ENCODE measurements at regions not wholly inside any gene's neighbourhood (a gene's known extent, or its start where the extent isn't known, plus 50 kb on each side); places are given as distances from the start of the nearest gene placed in this dataset.
"Not testable (repeated sequence)": the region's sequence is repeated elsewhere in the genome, so short reads cannot be mapped to it uniquely, and the experiment has no call there.

DNA sequence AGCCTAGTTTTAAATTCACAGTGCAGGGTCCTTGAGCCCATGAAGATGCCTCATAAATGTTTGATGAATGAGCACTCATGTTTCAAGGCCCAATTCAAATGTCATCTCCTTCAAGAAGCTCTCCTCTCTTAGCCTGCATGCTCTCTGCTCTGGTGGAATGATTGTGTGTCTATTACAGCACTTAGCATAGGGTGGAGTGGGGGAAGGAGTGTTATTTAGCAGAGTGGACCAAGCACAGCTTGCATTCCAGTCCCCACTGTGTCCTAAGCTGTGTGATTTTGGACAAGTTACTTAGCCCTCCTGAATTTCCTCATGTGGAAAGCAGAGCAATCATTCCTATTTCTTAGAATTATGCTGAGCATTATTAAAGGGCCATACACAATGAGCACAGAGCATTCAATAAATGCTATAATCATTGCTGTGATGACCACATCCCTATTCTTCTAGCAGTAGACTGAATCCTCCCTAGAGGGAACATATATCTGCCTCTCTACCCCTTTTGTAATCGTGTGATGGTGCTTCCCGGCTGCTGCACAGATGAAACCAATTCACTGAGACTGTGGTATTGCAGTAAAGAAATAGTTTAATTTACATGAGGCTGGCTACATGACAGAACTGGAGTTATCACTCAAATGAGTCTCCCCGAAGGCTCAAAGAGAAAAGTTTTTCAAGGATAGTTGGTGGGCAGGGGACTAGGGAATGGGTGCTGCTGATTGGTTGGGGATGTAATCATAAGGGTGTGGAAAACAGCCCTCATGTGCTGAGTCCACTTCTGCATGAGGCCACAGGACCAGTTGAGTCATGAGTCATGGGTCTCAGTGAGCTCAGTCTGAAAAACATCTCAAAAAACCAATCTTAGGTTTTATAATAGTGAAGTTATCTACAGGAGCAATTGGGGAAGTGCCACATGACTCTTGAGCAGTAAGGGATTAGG lies 173.4 kb upstream of the NDUFV2 start:
- ChIA-PET POLR2A (no interaction called here), CTCF (no interaction called here)
- no peak for DNase-seq (ENCODE audit: extremely low spot score)
- no peak for TF ChIP-seq ZNF384 (IDR thresholded peaks at IDR 0.05)
- no peak for TF ChIP-seq LEF1 (IDR thresholded peaks at IDR 0.05; ENCODE audit: borderline replicate concordance)
- no peak for TF ChIP-seq HDGF (IDR thresholded peaks at IDR 0.05; ENCODE audit: borderline replicate concordance)
- TF ChIP-seq TARDBP (IDR thresholded peaks at IDR 0.05), result no peak
- TF ChIP-seq ELF4 (IDR thresholded peaks at IDR 0.05), result no peak

DNA sequence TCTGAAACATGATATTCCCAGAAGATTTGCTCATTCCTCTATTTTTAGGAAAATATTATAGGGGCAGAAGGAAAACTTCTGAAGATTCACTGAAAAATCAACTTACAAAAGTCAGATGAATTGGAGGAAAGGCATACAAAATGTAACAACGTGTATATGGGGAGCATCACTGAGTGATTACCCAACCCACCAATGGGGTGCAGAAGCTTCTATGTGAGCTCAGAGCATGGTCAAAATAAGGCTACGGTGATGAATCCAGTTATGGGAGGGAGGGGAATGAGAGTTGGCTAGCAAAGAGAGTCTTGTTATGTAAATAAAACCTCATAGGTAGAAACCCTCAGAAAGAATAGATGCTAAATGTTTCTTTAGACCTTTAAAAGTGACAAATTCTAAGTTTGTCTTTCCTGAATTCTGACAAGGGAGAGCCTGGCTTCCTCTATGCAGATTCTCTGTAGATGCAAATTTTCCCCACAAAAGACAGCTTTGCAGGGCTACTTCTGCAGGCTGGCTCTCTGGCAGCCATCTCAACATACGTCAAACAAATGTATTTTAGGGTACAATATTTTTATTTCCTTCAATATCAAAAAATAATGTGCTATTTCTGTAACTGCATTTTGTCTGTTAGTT lies 171.4 kb upstream of the NDUFV2 start:
- no peak for DNase-seq (ENCODE audit: extremely low spot score)
- CTCF ChIA-PET, result no interaction called here
- TF ChIP-seq NFRKB (IDR thresholded peaks at IDR 0.05), result no peak
- TF ChIP-seq SUZ12 (IDR thresholded peaks at IDR 0.05), result no peak
- TF ChIP-seq, protein P1, sequence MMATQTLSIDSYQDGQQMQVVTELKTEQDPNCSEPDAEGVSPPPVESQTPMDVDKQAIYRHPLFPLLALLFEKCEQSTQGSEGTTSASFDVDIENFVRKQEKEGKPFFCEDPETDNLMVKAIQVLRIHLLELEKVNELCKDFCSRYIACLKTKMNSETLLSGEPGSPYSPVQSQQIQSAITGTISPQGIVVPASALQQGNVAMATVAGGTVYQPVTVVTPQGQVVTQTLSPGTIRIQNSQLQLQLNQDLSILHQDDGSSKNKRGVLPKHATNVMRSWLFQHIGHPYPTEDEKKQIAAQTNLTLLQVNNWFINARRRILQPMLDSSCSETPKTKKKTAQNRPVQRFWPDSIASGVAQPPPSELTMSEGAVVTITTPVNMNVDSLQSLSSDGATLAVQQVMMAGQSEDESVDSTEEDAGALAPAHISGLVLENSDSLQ (IDR thresholded peaks at IDR 0.05), result no peak
- TF ChIP-seq BHLHE40 (IDR thresholded peaks at IDR 0.05; ENCODE audit: borderline replicate concordance), result no peak
- no peak for TF ChIP-seq TARDBP (IDR thresholded peaks at IDR 0.05)
- no peak for TF ChIP-seq FOXK2 (IDR thresholded peaks at IDR 0.05)
- no peak for TF ChIP-seq FOXM1 (IDR thresholded peaks at IDR 0.05; ENCODE audit: borderline replicate concordance)
- TF ChIP-seq ELF4 (IDR thresholded peaks at IDR 0.05), result no peak
- no peak for TF ChIP-seq ZNF384 (IDR thresholded peaks at IDR 0.05)
- no peak for TF ChIP-seq LEF1 (IDR thresholded peaks at IDR 0.05; ENCODE audit: borderline replicate concordance)
- TF ChIP-seq CTBP1 (IDR thresholded peaks at IDR 0.05; ENCODE audit: borderline replicate concordance), result no peak
- TF ChIP-seq ARNT (IDR thresholded peaks at IDR 0.05), result no peak
- POLR2A ChIA-PET, result no interaction called here

DNA sequence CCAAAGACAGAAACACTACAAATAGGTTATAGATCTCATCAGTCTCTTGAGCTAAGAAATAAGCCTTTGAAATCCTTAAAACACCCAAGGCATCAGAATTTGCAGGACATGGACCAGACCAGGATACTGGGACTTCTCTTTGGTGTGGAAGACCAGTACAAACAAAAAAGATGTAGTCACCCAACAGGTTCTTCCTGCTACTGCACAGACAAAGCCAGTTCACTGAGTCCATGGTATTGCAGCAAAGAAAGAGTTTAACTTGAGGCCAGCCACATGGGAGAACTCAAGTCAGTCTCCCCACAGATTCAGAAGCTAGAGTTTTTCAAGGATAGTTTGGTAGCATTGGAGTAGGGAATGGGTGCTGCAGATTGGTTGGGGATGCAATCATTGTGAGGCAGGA lies 169.6 kb upstream of the NDUFV2 start:
- DNase-seq (ENCODE audit: extremely low spot score), result no peak
- POLR2A ChIA-PET, result no interaction called here
- CTCF ChIA-PET, result no interaction called here
- TF ChIP-seq SUZ12 (IDR thresholded peaks at IDR 0.05) (no peak), ARNT (IDR thresholded peaks at IDR 0.05) (no peak), BHLHE40 (IDR thresholded peaks at IDR 0.05; ENCODE audit: borderline replicate concordance) (no peak), CTBP1 (IDR thresholded peaks at IDR 0.05; ENCODE audit: borderline replicate concordance) (no peak), NFRKB (IDR thresholded peaks at IDR 0.05) (no peak), FOXM1 (IDR thresholded peaks at IDR 0.05; ENCODE audit: borderline replicate concordance) (no peak), TARDBP (IDR thresholded peaks at IDR 0.05) (no peak)
- TF ChIP-seq, protein P1 (IDR thresholded peaks at IDR 0.05), result no peak

DNA sequence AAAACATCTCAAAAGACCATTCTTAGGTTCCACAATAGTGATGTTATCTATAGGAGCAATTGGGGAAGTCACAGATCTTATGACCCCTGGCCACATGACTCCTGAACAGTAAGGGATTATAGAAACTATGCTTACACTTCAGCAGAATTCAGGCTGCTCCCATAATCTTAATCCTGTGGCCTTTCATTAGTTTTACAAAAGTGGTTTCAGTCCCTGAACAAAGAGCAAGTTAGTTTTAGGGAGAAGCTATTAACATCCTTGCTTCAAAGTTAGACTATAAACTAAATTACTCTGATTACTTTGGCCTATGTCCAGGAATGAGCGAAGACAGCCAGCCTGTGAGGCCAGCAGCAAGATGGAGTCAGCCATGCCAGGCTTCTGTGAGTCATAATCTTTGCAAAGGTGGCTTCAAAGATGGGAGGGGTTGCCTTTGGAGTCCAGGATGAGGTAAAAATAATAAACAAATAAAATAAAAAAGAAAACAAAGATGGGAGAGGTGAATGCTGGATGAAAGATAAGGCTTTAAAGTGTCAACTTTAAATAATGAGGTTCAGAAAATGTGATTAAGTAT lies 168.7 kb upstream of the NDUFV2 start:
- DNase-seq (ENCODE audit: extremely low spot score), result no peak
- ChIA-PET POLR2A (no interaction called here), CTCF (no interaction called here)
- TF ChIP-seq LEF1 (IDR thresholded peaks at IDR 0.05; ENCODE audit: borderline replicate concordance) (no peak), FOXK2 (IDR thresholded peaks at IDR 0.05) (no peak), HDGF (IDR thresholded peaks at IDR 0.05; ENCODE audit: borderline replicate concordance) (no peak)

DNA sequence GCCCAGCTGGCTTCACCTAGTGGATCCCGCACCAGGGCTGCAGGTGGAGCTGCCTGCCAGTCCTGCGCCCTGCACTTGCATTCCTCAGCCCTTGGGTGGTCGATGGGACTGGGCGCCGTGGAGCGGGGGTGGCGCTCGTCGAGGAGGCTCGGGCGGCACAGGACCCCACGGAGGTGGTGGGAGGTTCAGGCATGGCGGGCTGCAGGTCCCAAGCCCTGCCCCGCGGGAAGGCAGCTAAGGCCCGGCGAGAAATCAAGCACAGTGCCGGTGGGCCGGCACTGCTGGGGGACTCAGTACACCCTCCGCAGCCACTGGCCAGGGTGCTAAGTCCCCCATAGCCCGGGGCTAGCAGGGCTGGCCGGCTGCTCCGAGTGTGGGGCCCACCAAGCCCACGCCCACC lies 167.2 kb upstream of the NDUFV2 start:
- POLR2A ChIA-PET; CTCF ChIA-PET; DNase-seq (ENCODE audit: extremely low spot score): not testable (repeated sequence)

DNA sequence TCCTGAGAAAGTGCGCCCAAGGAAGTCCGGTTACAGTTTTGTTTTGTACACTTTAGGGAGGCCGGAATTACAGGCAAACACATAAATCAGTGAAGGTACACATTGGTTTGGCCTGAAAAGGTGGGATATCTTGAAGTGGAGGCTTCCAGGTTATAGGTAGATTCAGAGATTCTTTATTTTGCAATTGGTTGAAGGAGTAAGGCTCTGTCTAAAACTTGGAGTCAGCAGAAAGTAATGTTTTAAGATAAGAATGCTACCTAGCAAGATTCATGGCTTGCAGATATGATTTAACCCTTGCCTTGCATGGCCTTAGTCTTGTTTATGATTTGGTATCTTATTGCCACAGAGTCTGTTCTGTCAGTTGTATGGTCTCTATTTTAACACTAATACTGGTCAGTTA lies 165.9 kb upstream of the NDUFV2 start:
- CTCF ChIA-PET, result no interaction called here
- TF ChIP-seq FOXM1 (IDR thresholded peaks at IDR 0.05; ENCODE audit: borderline replicate concordance) (no peak), L3MBTL2 (conservative IDR thresholded peaks at IDR 0.05) (no peak), ARNT (IDR thresholded peaks at IDR 0.05) (no peak), ELF4 (IDR thresholded peaks at IDR 0.05) (no peak), SUZ12 (IDR thresholded peaks at IDR 0.05) (no peak), HDGF (IDR thresholded peaks at IDR 0.05; ENCODE audit: borderline replicate concordance) (no peak)
- POLR2A ChIA-PET, result no interaction called here
- DNase-seq (ENCODE audit: extremely low spot score), result no peak

DNA sequence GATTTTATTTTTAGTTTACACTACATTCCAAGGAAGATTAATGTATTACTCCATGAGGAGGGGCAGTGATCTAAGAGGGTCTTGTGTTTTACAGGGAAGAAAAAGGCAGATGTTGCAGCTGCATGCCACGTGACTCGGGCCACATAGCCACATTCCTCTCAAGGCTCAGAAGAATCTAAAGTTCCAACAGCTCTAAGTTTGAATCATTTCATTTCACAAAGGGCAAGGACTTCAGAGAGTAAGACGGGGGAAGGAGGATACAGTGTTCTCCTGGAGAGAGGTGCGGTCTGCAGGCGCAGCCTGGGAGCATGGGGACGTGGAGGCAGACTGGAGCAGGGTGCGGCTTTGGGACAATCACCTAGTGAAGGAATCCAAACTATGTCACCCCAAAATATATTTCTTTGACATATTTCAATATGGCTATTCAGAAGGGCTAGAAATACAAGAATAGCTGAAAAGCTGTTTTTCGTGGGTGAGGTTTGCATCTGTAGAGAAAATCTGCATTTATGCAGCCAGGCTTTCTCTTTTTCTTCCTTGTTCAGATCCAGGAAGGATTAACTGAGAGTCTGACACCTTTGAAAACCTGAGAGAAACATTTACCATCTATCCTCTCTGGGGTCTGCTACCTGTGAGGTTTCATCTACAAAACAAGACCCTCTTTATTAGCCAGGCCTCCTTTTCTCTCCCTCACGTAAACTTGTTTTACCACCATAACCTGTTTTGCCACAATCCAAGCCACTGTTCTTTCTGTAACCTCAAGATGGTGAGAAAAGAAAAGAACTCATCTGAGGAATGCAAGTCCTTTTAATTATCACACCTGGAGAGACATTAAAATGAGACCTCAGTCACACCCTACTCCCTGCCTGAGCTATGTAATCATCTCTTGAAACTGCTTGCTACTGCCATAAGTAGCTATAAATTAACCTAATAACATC lies 165.1 kb upstream of the NDUFV2 start:
- ChIA-PET POLR2A (no interaction called here), CTCF (no interaction called here)
- DNase-seq (ENCODE audit: extremely low spot score), result no peak
- TF ChIP-seq SUZ12 (IDR thresholded peaks at IDR 0.05) (no peak), CTBP1 (IDR thresholded peaks at IDR 0.05; ENCODE audit: borderline replicate concordance) (no peak), ARNT (IDR thresholded peaks at IDR 0.05) (no peak), HDGF (IDR thresholded peaks at IDR 0.05; ENCODE audit: borderline replicate concordance) (no peak), NFRKB (IDR thresholded peaks at IDR 0.05) (no peak), FOXA1 (IDR thresholded peaks at IDR 0.05) (no peak), FOXM1 (IDR thresholded peaks at IDR 0.05; ENCODE audit: borderline replicate concordance) (no peak), ELF4 (IDR thresholded peaks at IDR 0.05) (no peak)
